GM21619 (cell line): ENCODE measurements at regions not wholly inside any gene's neighbourhood (a gene's known extent, or its start where the extent isn't known, plus 50 kb on each side); places are given as distances from the start of the nearest gene placed in this dataset.

Experiments
- ATAC-seq: cut with Tn5 transposase; IDR thresholded peaks from one replicate; pipeline ENCODE4 v1.9.1; 2021; ENCODE audit not compliant: unreplicated experiment

GRCh38 chr5:107218457-107219193 is 452.1 kb downstream of the EFNA5 start:
- no peak for ATAC-seq

DNA sequence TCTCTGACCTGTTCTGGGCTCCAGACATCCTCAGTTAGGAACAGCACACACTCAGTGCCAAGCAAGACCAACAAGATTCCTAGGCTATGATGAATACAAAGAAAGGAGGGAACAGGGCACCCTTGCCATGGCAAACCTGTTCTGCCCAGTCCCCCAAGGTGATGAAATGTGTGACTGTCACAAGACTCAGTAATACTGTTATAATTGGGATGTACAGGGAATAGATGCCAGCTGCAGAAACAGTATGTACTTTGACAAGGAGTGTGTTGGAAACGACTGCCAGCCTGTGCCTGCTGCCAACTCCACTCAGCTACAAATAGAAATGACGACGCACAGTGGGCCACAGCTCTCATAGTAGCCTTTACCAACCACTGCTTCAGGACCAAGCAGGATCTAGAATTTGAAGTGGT is 453.0 kb downstream of the EFNA5 start:
- ATAC-seq: no peak

DNA sequence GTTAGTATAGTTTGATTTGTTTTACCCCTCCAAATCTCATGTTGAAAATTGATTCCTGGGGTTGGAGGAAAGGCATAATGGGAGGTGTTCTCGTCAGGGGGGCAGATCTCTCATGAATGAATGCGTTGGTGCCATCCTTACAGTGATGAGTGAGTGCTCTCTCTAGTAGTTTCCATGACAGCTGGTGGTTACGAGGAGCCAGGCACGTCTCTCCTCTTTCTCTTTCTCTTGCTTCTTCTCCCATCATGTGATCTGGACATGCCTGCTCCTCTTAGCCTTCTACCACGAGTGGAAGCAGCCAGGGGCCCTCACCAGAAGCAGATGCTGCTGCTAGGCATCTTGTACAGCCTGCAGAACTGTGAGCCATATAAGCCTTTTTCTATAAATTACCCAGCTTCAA is 454.1 kb downstream of the EFNA5 start:
- no peak for ATAC-seq

DNA sequence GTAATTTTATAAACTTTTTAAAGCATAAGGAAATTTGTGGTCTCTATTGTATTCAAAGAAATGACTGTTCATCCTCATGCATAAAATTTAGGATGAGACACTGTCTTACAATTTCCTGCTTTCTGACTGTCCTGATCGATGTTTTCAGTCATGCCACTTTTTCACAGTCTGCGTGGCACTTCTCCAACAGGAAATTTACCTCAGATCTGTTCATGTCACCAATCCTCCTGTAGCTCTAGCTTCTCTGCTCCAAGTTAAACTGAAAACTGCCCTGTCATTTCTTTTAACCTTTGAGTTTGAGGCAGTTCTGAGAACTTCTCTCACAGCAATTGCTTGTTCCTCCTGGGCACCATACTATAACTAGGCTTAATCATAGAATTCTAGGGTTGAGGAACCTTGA is 455.1 kb downstream of the EFNA5 start:
- ATAC-seq: no peak

- ATAC-seq: no peak
Measured at GRCh38 chr5:107213025-107213424, 457.7 kb downstream of the EFNA5 start.

GRCh38 chr5:107211630-107212029 is 459.1 kb downstream of the EFNA5 start:
- ATAC-seq: no peak

GRCh38 chr5:107208867-107209266 is 461.9 kb downstream of the EFNA5 start:
- no peak for ATAC-seq

GRCh38 chr5:107204413-107204812 is 466.3 kb downstream of the EFNA5 start:
- no peak for ATAC-seq

DNA sequence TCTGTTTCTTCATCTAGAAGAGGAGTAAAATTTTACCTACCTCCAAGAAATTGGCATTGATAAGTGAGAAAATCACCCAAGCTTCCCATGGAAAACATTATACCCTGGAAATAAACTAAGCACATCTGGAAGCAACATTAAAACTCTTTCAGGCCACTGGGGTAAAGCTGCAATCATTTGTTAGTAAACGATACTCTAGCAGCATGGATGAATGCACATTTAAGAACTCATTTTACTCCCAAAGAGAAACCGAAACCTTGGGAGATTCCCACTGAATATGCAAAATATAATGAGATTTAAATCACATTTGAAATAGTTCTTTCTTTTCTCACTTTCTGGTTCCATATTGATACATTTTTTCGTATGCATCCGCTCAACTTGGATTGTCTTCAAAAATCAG is 467.5 kb downstream of the EFNA5 start:
- ATAC-seq: no peak

DNA sequence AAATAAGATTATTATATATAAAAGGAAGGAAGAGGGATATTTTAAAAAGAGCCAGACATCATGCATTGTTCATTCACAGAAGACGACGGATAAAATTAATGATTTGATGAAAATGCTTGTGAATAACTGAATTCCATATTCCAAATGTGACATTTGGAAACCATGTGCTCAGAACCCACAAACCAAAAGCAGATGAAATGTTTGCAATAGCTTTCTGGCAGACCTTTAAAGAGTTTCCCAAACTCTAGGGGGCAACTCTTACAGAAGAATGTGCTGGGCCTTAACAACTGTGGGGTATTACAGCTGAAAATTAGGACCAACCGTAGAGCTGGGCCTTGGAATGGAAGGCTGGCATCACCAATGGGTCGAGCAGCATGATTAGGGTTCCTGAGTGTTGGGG is 471.0 kb downstream of the EFNA5 start:
- ATAC-seq: no peak

GRCh38 chr5:107196500-107197059 is 474.2 kb downstream of the EFNA5 start:
- ATAC-seq: no peak

DNA sequence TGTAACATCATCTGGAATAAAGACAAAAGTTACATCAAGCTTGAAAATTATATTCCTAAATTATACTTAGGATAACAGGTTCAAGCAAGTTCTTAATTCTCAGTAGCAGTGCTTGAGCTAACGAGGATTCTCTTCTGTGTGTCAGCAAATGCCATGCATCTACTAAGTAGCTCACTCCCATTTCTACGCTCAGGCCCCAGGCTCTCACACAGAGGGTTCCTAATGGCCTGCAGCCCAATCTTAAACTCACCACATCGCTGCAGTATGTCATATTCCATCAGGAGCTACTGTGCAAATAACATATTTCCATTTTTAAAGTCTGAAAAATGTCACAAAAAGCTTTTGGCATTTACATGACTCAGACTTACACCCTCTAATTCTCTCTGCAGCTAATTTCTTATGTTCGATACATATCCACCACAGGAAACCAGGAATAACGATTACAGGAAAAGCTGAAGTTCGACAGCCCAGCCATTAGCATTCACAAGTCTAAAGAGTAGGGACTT is 474.8 kb downstream of the EFNA5 start:
- no peak for ATAC-seq

- no peak for ATAC-seq
Measured at GRCh38 chr5:107184871-107185270, 485.9 kb downstream of the EFNA5 start.

- no peak for ATAC-seq
Measured at GRCh38 chr5:107184066-107184465, 486.7 kb downstream of the EFNA5 start.

DNA sequence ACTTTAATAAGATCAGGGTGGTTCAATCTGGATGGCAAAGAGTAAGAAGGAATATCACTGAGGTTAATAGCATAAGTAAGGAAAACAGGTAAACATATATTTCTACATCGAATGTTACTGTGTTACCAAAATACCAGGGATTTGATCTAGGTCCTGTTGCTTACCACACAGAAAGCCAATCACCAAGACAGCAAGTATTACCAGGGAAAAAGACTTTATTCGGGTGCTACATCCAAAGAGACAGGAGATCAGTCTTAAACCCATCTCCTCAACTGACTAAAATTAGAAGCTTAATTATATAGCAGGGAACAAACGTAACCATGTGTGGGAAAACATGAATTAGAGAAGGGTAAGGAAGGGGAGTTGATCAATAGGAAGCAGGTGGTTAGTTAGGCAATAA is 500.1 kb downstream of the EFNA5 start:
- ATAC-seq: no peak

- ATAC-seq: no peak
Measured at GRCh38 chr5:107169867-107170266, 500.9 kb downstream of the EFNA5 start.

DNA sequence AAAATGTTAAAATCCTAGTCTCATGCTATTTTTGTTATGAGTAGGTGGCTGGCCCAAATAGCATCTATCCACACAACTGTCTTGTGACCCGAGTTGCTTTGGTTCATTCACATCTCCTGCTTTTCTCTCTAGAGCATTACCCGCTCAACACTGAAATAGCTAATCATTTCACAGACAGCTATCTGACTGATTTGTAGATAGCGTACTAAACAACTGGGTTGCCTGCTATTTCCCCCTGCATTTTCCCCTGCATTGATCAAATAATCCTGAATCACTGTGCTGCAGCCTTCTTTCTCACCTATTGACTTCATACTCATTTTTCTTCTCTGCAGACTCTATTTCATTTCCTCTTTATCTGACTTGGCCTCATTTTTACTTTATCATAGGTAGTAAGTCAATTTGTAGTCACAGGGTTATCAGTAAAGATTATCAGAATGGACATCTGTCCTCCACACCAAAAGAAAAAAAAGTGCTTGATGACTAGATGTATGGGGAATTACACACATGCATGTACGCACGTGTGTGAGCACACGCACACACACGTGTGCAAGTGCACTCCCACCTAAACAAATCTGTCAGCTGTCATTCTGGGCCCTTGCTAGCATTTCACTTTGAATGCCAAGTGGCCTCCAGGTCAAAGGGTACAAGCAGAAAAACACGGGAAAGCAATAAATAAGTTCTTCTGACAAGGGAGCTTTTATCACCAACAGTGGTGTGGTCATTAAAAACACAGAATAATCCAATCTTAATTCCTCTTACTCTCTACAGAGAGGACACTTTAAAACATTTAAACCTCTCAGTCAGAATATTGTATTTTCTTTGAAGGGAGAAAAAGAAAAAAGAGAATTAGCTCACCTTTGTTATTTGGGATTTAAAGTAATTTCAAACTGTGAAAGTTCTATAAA is 501.6 kb downstream of the EFNA5 start:
- ATAC-seq: no peak

DNA sequence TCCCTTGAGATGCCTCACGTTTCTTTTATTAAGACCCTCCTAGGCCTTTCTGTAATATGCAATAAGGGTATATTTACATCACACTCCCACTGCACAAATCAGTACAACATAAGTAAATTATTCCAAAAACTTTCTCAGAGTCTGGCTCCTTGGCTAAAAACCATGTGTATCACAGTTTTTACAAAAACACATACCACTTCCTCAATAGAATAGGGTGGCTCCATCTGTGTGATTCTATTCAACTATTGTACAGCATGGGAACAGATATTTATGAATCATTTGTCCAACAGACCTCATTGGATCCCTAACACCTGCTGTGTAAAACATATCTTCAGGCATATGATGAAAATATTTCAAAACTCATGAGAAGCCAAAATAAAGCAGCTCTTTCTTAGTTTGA is 502.7 kb downstream of the EFNA5 start:
- ATAC-seq: no peak

- ATAC-seq: no peak
Measured at GRCh38 chr5:107165296-107165695, 505.4 kb downstream of the EFNA5 start.

DNA sequence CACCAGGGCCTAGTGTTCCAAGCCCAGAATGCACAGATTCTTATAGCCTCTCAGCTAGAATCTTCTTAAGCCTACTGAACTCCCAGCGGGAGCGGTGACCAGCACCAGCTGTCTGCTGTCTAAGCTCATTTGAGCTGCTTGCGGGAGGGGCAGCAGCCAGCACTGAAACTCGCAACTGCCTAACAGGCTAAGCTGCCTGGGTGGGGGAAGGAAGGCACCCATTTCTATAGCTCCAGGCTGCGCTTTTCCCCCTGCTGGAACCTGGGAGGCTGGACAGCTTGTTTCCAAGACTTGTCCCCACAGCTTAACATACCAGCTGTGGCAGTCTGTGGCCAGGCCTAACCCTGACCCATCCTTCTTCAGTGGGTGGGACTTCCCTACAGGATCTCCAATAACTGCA is 512.9 kb downstream of the EFNA5 start:
- no peak for ATAC-seq

- ATAC-seq: no peak
Measured at GRCh38 chr5:107155707-107156106, 515.0 kb downstream of the EFNA5 start.

DNA sequence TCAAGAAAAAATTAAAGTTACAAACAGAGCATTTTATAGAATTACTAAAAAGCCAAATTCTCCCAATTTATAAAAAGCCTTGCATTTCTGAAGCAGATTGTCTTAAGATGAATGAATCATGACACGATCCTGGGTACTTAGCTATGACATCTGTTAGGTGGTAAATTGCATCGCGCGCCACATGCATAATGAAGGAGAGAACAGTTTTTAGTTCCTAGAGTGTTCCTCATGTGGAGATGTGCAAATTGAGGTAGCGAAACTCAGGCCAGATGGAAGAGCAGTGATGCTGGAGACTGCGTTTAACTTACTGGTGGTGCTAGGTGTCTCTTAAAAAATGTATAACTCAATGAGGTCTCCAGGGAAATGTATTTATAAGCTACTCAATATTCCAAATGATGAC is 516.1 kb downstream of the EFNA5 start:
- ATAC-seq: no peak
